Psoas muscle (tissue), 7 donors: ENCODE measurements at regions not wholly inside any gene's neighbourhood (a gene's known extent, or its start where the extent isn't known, plus 50 kb on each side); places are given as distances from the start of the nearest gene placed in this dataset.

Experiments used
- ATAC-seq, 4 donors: fragments of 200-7000 bp; cut with Tn5 transposase; one replicate each; pipeline ENCODE4 v1.9.1; 2020; ENCODE audit warnings: moderate library complexity in 3 of 4, mild to moderate bottlenecking in 2 of 4
- DNase-seq, 2 donors: peaks; one replicate each; pipeline ENCODE4 v3.0.0-alpha.2; 2020
- H3K27ac ChIP-seq: fragments of 200-600 bp; one replicate; pipeline ENCODE4 v1.8.0; 2022
- H3K27me3 ChIP-seq, 3 donors: fragments of 200-600 bp in 1 of 3; one replicate each; pipeline versions ENCODE4 v1.6.1 to v1.8.0; 2013 to 2022; ENCODE audit warnings: low read length in 2 of 3, mild to moderate bottlenecking in 2 of 3, moderate library complexity in 1 of 3; ENCODE audit not compliant: insufficient read depth in 3 of 3
- H3K36me3 ChIP-seq, 2 donors: fragments of 200-600 bp in 1 of 2; one replicate each; pipeline versions ENCODE4 v1.6.1 to v1.8.0; 2013 to 2022; ENCODE audit warnings: low read depth in 1 of 2, mild to moderate bottlenecking in 1 of 2, moderate library complexity in 1 of 2; ENCODE audit not compliant: insufficient read depth in 1 of 2
- H3K4me1 ChIP-seq: fragments of 200-600 bp; one replicate; pipeline ENCODE4 v1.8.0; 2022
- H3K4me3 ChIP-seq: fragments of 200-600 bp; one replicate; pipeline ENCODE4 v1.8.0; 2022; ENCODE audit warnings: mild to moderate bottlenecking
- H3K9me3 ChIP-seq: fragments of 200-600 bp; one replicate; pipeline ENCODE4 v1.8.0; 2022
- WGBS, 3 donors: extraction: QIAGEN DNeasy Blood & Tissue Kit; methylation state at CpG; one replicate each; pipeline versions ENCODE4 v1.1.6 to v1.1.7; 2013; 5-methylcytosine and 5-hydroxymethylcytosine counted together
- intact Hi-C, 2 donors: fragments of 100-400 bp; cut with DNase I; formaldehyde crosslinking; loops; one replicate each; pipeline versions ENCODE4 v1.11.0 to v1.14.2; 2022
- TF ChIP-seq, protein P1 (sequence below): fragments of 200-600 bp; IDR thresholded peaks from one replicate; pipeline ENCODE4 v1.8.0; 2022; ENCODE audit warnings: antibody characterized with exemption
- donor health status: healthy with polysubstance abuse.
- donor health status: DM: no; HTN: no; CAD: no; lungs with moderate emphysema.
- donor health status: Bipolar disorder and iron deficiency.
- donor health status: healthy.
- donor health status: DM: yes; HTN: yes; CAD: no.
- donor health status: DM: no; HTN: no; CAD: no.
- donor health status: DM: yes; HTN: yes; CAD: no.

DNA sequence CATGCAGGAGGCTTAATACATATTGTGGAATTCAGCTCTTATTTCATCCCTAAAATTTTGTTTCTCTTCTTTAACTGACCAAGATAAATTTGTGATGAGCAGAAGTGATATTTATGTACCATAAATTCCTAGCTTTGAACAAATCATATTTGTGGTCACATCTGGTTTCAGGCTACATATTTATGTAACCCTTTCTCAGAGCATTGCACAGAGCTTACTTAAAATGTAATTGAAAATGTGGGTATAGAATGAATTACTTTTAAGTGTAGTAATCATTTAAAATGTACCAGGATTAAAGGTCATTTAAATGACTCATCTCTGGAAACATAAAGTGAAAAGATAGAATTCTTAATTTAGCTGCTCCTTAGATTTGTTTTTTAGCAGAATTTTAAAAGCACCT lies 129.9 kb upstream of the FRMD6 start:
- intact Hi-C loops = no loop called here
- DNase-seq = no peak
- TF ChIP-seq, protein P1, sequence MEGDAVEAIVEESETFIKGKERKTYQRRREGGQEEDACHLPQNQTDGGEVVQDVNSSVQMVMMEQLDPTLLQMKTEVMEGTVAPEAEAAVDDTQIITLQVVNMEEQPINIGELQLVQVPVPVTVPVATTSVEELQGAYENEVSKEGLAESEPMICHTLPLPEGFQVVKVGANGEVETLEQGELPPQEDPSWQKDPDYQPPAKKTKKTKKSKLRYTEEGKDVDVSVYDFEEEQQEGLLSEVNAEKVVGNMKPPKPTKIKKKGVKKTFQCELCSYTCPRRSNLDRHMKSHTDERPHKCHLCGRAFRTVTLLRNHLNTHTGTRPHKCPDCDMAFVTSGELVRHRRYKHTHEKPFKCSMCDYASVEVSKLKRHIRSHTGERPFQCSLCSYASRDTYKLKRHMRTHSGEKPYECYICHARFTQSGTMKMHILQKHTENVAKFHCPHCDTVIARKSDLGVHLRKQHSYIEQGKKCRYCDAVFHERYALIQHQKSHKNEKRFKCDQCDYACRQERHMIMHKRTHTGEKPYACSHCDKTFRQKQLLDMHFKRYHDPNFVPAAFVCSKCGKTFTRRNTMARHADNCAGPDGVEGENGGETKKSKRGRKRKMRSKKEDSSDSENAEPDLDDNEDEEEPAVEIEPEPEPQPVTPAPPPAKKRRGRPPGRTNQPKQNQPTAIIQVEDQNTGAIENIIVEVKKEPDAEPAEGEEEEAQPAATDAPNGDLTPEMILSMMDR = no peak

DNA sequence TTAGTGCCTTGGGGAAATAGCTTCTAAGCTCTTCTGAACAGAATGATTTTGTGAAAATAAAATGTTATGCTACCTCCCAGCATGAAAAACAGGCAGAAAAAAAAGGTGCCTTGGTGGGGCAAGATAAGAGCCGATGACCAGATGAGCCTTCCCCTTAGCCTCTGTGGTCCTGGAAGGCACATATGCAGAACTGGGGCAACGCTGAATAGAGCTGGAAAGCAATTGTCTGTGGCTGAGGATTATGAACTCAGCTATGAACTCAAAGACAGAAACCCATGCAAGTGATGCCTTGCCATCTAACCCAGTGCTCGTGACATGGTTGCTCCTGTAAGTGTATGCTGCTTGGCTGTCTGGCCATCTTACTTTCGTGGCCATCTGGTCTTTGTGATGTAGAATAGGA lies 128.5 kb upstream of the FRMD6 start:
- ATAC-seq (no peak), DNase-seq (no peak)
- Histone ChIP-seq H3K36me3 (no peaks in the 10 kb centered on the region), H3K4me1 (no peaks in the 10 kb centered on the region), H3K27me3 (no peaks in the 10 kb centered on the region), H3K27ac (no peak overlapping the region), H3K9me3 (peaks cover 6% of the 10 kb centered on the region), H3K4me3 (no peak overlapping the region)
- 86 to 90% (median 90%) methylated on average over 4 of the region's 4 CpGs for WGBS, 3 donors
- intact Hi-C loops = no loop called here
- TF ChIP-seq, protein P1 = no peak

More for the DNA sequence above, 129.9 kb upstream of the FRMD6 start:
- Histone ChIP-seq H3K27ac (no peak overlapping the region), H3K36me3 (no peaks in the 10 kb centered on the region), H3K9me3 (peaks cover 6% of the 10 kb centered on the region), H3K4me3 (no peak overlapping the region), H3K4me1 (no peaks in the 10 kb centered on the region), H3K27me3 (no peaks in the 10 kb centered on the region)
- ATAC-seq = no peak

DNA sequence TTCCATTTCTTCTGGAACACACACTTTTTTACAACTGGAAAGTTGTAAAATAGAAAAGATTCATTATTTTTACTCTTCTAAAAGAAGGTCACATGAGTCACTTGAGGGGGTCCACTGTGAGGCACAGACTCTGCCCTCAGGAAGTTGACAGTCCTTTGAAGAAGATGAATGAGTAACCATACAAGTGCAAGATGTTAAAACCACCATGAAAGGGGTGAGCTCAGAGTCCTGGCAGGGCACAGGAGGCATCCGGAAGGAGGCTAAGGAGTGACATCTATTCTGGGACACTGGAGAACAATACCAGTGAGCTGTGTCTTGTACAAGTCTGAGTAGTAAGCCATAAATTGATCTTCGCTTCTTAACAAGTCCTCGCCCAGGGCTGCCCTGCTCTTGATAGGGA lies 126.0 kb upstream of the FRMD6 start:
- intact Hi-C loops = no loop called here

DNA sequence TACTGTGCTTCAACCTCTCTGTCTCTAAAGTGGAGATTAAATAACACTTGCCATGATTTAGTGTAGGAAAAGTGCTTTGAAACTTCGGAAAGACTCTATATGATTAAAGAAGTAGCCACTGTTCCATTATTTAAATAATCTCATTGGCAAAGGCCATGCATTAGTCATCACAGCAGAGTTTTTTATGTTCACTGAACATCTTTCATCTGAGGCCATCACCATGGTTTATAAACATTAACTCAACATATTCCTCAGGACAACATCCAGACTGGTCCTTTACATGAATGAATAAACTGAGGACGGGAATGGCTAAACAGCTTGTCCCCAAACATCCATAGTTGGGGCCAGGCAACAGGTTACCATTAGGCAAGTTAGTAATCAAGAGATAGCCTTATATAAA lies 124.6 kb upstream of the FRMD6 start:
- TF ChIP-seq, protein P1 = no peak
- 80 to 88% (median 81%) methylated on average over 2 of the region's 2 CpGs for WGBS, 3 donors
- intact Hi-C loops = no loop called here
- ATAC-seq = no peak
- H3K4me3 ChIP-seq = no peak overlapping the region
- no peak overlapping the region for H3K27ac ChIP-seq
- no peaks in the 10 kb centered on the region for H3K36me3 ChIP-seq
- no peak for DNase-seq
- no peaks in the 10 kb centered on the region for H3K4me1 ChIP-seq
- H3K9me3 ChIP-seq = peaks cover 4% of the 10 kb centered on the region
- H3K27me3 ChIP-seq = no peaks in the 10 kb centered on the region

More for the DNA sequence above, 126.0 kb upstream of the FRMD6 start:
- Histone ChIP-seq H3K4me3 (no peak overlapping the region), H3K27ac (no peak overlapping the region), H3K4me1 (no peaks in the 10 kb centered on the region), H3K9me3 (peaks cover 6% of the 10 kb centered on the region), H3K36me3 (no peaks in the 10 kb centered on the region), H3K27me3 (no peaks in the 10 kb centered on the region)
- ATAC-seq (no peak), DNase-seq (no peak)
- WGBS, 3 donors = 80 to 95% (median 92%) methylated on average over 3 of the region's 3 CpGs
- TF ChIP-seq, protein P1 = no peak

DNA sequence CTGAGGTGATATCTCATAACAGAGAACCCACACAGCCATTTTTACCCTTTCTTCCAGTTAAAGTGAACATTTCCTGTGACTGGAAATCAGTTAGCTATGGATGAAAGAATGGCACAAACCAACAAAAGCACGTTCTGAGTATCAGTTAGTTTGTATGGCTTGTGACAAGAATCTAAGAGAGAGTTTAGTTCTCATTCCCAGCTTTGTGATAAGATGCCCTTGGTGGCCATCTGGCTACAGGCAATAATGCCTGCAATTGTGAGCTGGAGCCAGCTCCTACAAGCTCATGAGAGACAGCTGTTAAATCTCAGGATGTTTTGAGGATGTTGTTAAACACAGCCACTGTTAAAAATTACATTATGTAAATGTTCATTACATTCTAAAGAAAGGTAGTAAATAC lies 122.0 kb upstream of the FRMD6 start:
- DNase-seq (no peak), ATAC-seq (no peak)
- intact Hi-C loops = no loop called here
- 23 to 44% (median 32%) methylated on average over 1 of the region's 1 CpG for whole genome bisulfite sequencing, 3 donors
- TF ChIP-seq, protein P1 = no peak
- Histone ChIP-seq H3K27me3 (no peaks in the 10 kb centered on the region), H3K4me1 (no peaks in the 10 kb centered on the region), H3K36me3 (no peaks in the 10 kb centered on the region), H3K9me3 (no peaks in the 10 kb centered on the region), H3K27ac (no peak overlapping the region), H3K4me3 (no peak overlapping the region)
